GM21529 (cell line): ENCODE measurements at regions not wholly inside any gene's neighbourhood (a gene's known extent, or its start where the extent isn't known, plus 50 kb on each side); places are given as distances from the start of the nearest gene placed in this dataset.

Experiments used
- ATAC-seq: cut with Tn5 transposase; IDR thresholded peaks from one replicate; pipeline ENCODE4 v1.9.1; 2021; ENCODE audit not compliant: unreplicated experiment

- ATAC-seq = no peak
Observed at GRCh38 chr2:147231081-147231480, 613.7 kb upstream of the ACVR2A start.

- ATAC-seq = no peak
Observed at GRCh38 chr2:147227313-147227712, 617.5 kb upstream of the ACVR2A start.

- no peak for ATAC-seq
Observed at GRCh38 chr2:147224070-147224469, 620.8 kb upstream of the ACVR2A start.

GRCh38 chr2:147223553-147224060 is 621.2 kb upstream of the ACVR2A start:
- ATAC-seq = no peak

- peak; percentile 71 for ATAC-seq
Observed at GRCh38 chr2:147223119-147223518, 621.7 kb upstream of the ACVR2A start.

- ATAC-seq = peak; percentile 80
Observed at GRCh38 chr2:147222506-147222905, 622.3 kb upstream of the ACVR2A start.

- no peak for ATAC-seq
Observed at GRCh38 chr2:147214914-147215313, 629.9 kb upstream of the ACVR2A start.

- ATAC-seq = no peak
Observed at GRCh38 chr2:147211484-147211883, 633.3 kb upstream of the ACVR2A start.

GRCh38 chr2:147204102-147204501 is 640.7 kb upstream of the ACVR2A start:
- ATAC-seq = no peak

- no peak for ATAC-seq
Observed at GRCh38 chr2:147198651-147199171, 646.1 kb upstream of the ACVR2A start.

- no peak for ATAC-seq
Observed at GRCh38 chr2:147197754-147198483, 646.9 kb upstream of the ACVR2A start.

GRCh38 chr2:147182260-147182659 is 662.6 kb upstream of the ACVR2A start:
- ATAC-seq = peak; percentile 81

GRCh38 chr2:147181351-147182029 is 663.3 kb upstream of the ACVR2A start:
- ATAC-seq = peak; percentile 76

- no peak for ATAC-seq
Observed at GRCh38 chr2:147177071-147177857, 667.6 kb upstream of the ACVR2A start.

GRCh38 chr2:147174824-147175254 is 670.0 kb upstream of the ACVR2A start:
- ATAC-seq = no peak

- ATAC-seq = peak; percentile 55
Observed at GRCh38 chr2:147173798-147174197, 671.0 kb upstream of the ACVR2A start.

GRCh38 chr2:147173189-147173581 is 671.6 kb upstream of the ACVR2A start:
- ATAC-seq = no peak

- no peak for ATAC-seq
Observed at GRCh38 chr2:147172493-147173188, 672.2 kb upstream of the ACVR2A start.

- ATAC-seq = no peak
Observed at GRCh38 chr2:147171941-147172340, 672.9 kb upstream of the ACVR2A start.

GRCh38 chr2:147170932-147171331 is 673.9 kb upstream of the ACVR2A start:
- ATAC-seq = no peak
